H9 (cell line): ENCODE measurements at regions not wholly inside any gene's neighbourhood (a gene's known extent, or its start where the extent isn't known, plus 50 kb on each side); places are given as distances from the start of the nearest gene placed in this dataset.
A peak's percentile ranks its signal among the peaks of the same experiment; 100 is the strongest.

ENCODE experiments used
- DNase-seq: peaks from one replicate; pipeline ENCODE4 v3.0.0-alpha.2; 2017
- H2AFZ ChIP-seq: one replicate; pipeline ENCODE4 v1.6.1; 2013; ENCODE audit warnings: mild to moderate bottlenecking, low read length, control low read depth, moderate library complexity
- H2AK5ac ChIP-seq: 2 replicates; pipeline ENCODE4 v1.6.1; 2013; ENCODE audit warnings: low read length, control low read depth, mixed read lengths; ENCODE audit not compliant: insufficient read length
- H2BK120ac ChIP-seq: one replicate; pipeline ENCODE4 v1.6.1; 2013; ENCODE audit warnings: low read depth, mild to moderate bottlenecking, low read length, control low read depth, inconsistent platforms; ENCODE audit not compliant: poor library complexity, severe bottlenecking
- H2BK12ac ChIP-seq: 2 replicates; pipeline ENCODE4 v1.6.1; 2013; ENCODE audit warnings: low read length, control low read depth, mixed read lengths, low read depth; ENCODE audit not compliant: insufficient read length
- H2BK15ac ChIP-seq: 2 replicates; pipeline ENCODE4 v1.6.1; 2013; ENCODE audit warnings: low read depth, low read length, control low read depth
- H2BK20ac ChIP-seq: one replicate; pipeline ENCODE4 v1.6.1; 2013; ENCODE audit warnings: low read depth, mild to moderate bottlenecking, low read length, control low read depth, inconsistent platforms; ENCODE audit not compliant: poor library complexity, severe bottlenecking
- H2BK5ac ChIP-seq: 2 replicates; pipeline ENCODE4 v1.6.1; 2013; ENCODE audit warnings: low read length, control low read depth, mixed read lengths; ENCODE audit not compliant: insufficient read length
- H3K14ac ChIP-seq: 2 replicates; pipeline ENCODE4 v1.6.1; 2013; ENCODE audit warnings: low read length, control low read depth; ENCODE audit not compliant: insufficient read depth
- H3K18ac ChIP-seq: 2 replicates; pipeline ENCODE4 v1.6.1; 2013; ENCODE audit warnings: low read depth, mild to moderate bottlenecking, mixed read lengths, low read length, control low read depth; ENCODE audit not compliant: insufficient read length
- H3K23ac ChIP-seq: 2 replicates; pipeline ENCODE4 v1.6.1; 2013; ENCODE audit warnings: low read length, control low read depth, mixed read lengths, low read depth; ENCODE audit not compliant: insufficient read length
- H3K23me2 ChIP-seq: 2 replicates; pipeline ENCODE4 v1.6.1; 2013; ENCODE audit warnings: low read depth, mild to moderate bottlenecking, mixed read lengths, low read length, control low read depth; ENCODE audit not compliant: insufficient read length, poor library complexity, severe bottlenecking
- H3K27ac ChIP-seq: 2 replicates; pipeline ENCODE4 v1.5.1; 2013; ENCODE audit warnings: low read length, control low read depth, mixed read lengths, low read depth; ENCODE audit not compliant: insufficient read length
- H3K27me3 ChIP-seq: 2 replicates; pipeline ENCODE4 v1.6.1; 2013; ENCODE audit warnings: low read length, control low read depth, inconsistent platforms; ENCODE audit not compliant: insufficient read depth
- H3K4ac ChIP-seq: 2 replicates; pipeline ENCODE4 v1.6.1; 2013; ENCODE audit warnings: low read depth, mild to moderate bottlenecking, control low read depth, inconsistent platforms, low read length, moderate library complexity
- H3K4me1 ChIP-seq: 2 replicates; pipeline ENCODE4 v1.6.1; 2013; ENCODE audit warnings: low read length, control low read depth, inconsistent platforms; ENCODE audit not compliant: insufficient read depth
- H3K4me2 ChIP-seq: 2 replicates; pipeline ENCODE4 v1.6.1; 2013; ENCODE audit warnings: low read length, control low read depth, mixed read lengths; ENCODE audit not compliant: insufficient read length, insufficient read depth
- H3K56ac ChIP-seq: 2 replicates; pipeline ENCODE4 v1.6.1; 2013; ENCODE audit warnings: low read depth, mild to moderate bottlenecking, mixed read lengths, low read length, control low read depth; ENCODE audit not compliant: insufficient read length
- H3K79me1 ChIP-seq: 2 replicates; pipeline ENCODE4 v1.6.1; 2013; ENCODE audit warnings: low read depth, mild to moderate bottlenecking, moderate library complexity, low read length, control low read depth, inconsistent platforms; ENCODE audit not compliant: insufficient read depth, poor library complexity, severe bottlenecking
- H3K79me2 ChIP-seq: 2 replicates; pipeline ENCODE4 v1.6.1; 2013; ENCODE audit warnings: low read length, control low read depth, inconsistent platforms; ENCODE audit not compliant: insufficient read depth
- H3K9ac ChIP-seq: 2 replicates; pipeline ENCODE4 v1.6.1; 2013; ENCODE audit warnings: low read length, control low read depth, mixed read lengths; ENCODE audit not compliant: insufficient read length; ENCODE audit errors: extremely low read depth
- H3K9me3 ChIP-seq: one replicate; pipeline ENCODE4 v1.6.1; 2013; ENCODE audit warnings: low read depth, low read length, inconsistent platforms; ENCODE audit not compliant: control insufficient read depth
- H3T11ph ChIP-seq: one replicate; pipeline ENCODE4 v1.6.1; 2013; ENCODE audit warnings: mild to moderate bottlenecking, low read length, control low read depth, inconsistent platforms
- H4K20me1 ChIP-seq: one replicate; pipeline ENCODE4 v1.6.1; 2013; ENCODE audit not compliant: control insufficient read depth, insufficient read length, insufficient read depth
- H4K5ac ChIP-seq: 2 replicates; pipeline ENCODE4 v1.6.1; 2013; ENCODE audit warnings: low read depth, mild to moderate bottlenecking, mixed read lengths, low read length, control low read depth; ENCODE audit not compliant: insufficient read length
- H4K8ac ChIP-seq: replicated peaks from 2 replicates; pipeline ENCODE4 v1.6.1; 2013; ENCODE audit warnings: low read length, control low read depth, mixed read lengths, low read depth; ENCODE audit not compliant: insufficient read length
- H4K91ac ChIP-seq: 2 replicates; pipeline ENCODE4 v1.6.1; 2013; ENCODE audit warnings: low read depth, mild to moderate bottlenecking, moderate library complexity, mixed read lengths, low read length, control low read depth; ENCODE audit not compliant: insufficient read length
- H3K27ac Mint-ChIP-seq, 3 experiments: 2 replicates in 2 of 3; 3 replicates in 1 of 3; pipeline ENCODE4 v1.8.0; 2020 to 2021; ENCODE audit warnings: mixed read lengths in 3 of 3, mild to moderate bottlenecking in 1 of 3, moderate library complexity in 1 of 3
- H3K27me3 Mint-ChIP-seq: 2 replicates; pipeline ENCODE4 v1.8.0; 2021; ENCODE audit warnings: low read depth, mild to moderate bottlenecking, moderate library complexity, mixed read lengths
- H3K36me3 Mint-ChIP-seq, 3 experiments: 2 replicates in 2 of 3; 3 replicates in 1 of 3; pipeline ENCODE4 v1.8.0; 2020 to 2021; ENCODE audit warnings: low read depth in 3 of 3, mixed read lengths in 3 of 3; ENCODE audit not compliant: insufficient read depth in 1 of 3
- H3K4me1 Mint-ChIP-seq, 2 experiments: 2 replicates each; pipeline ENCODE4 v1.8.0; 2020; ENCODE audit warnings: mixed read lengths in 2 of 2
- H3K4me3 Mint-ChIP-seq, 2 experiments: 2 replicates in 1 of 2; 3 replicates in 1 of 2; pipeline ENCODE4 v1.8.0; 2020 to 2021; ENCODE audit warnings: mild to moderate bottlenecking in 2 of 2, mixed read lengths in 2 of 2, moderate library complexity in 1 of 2
- H3K9me3 Mint-ChIP-seq, 2 experiments: 2 replicates in 1 of 2; 3 replicates in 1 of 2; pipeline ENCODE4 v1.8.0; 2020; ENCODE audit warnings: mild to moderate bottlenecking in 2 of 2, mixed read lengths in 2 of 2, moderate library complexity in 1 of 2
- CTCF ChIP-seq: fragments of 200-600 bp; sonication (generic); conservative IDR thresholded peaks from 3 replicates; pipeline ENCODE4 v1.8.0; 2021; ENCODE audit warnings: antibody characterized with exemption, mild to moderate bottlenecking
- WGBS: extraction: QIAGEN DNeasy Blood & Tissue Kit; methylation state at CpG from one replicate; pipeline ENCODE4 v1.1.7; 2013; ENCODE audit warnings: missing lambda C conversion rate, low lambda C conversion rate, mixed read lengths; ENCODE audit not compliant: insufficient read length; ENCODE audit errors: extremely low coverage; 5-methylcytosine and 5-hydroxymethylcytosine counted together

GRCh38 chr7:12802070-12802469 is 114.6 kb downstream of the ARL4A start:
- H3K27ac ChIP-seq = no peak overlapping the region
- H3K4me2 ChIP-seq = no peak overlapping the region
- H2BK15ac ChIP-seq = no peak overlapping the region
- H3T11ph ChIP-seq = no peak overlapping the region
- H3K27me3 Mint-ChIP-seq = no peaks in the 10 kb centered on the region
- H3K4me1 ChIP-seq = peaks cover 3% of the 10 kb centered on the region
- H3K23me2 ChIP-seq = no peaks in the 10 kb centered on the region
- no peak overlapping the region for H2BK120ac ChIP-seq
- no peaks in the 10 kb centered on the region for H3K79me1 ChIP-seq
- H3K9me3 ChIP-seq = no peaks in the 10 kb centered on the region
- no peak overlapping the region for H4K5ac ChIP-seq
- H4K8ac ChIP-seq = no peak overlapping the region
- DNase-seq = no peak
- TF ChIP-seq CTCF = no peak
- no peaks in the 10 kb centered on the region for H3K9me3 Mint-ChIP-seq
- H2BK20ac ChIP-seq = no peak overlapping the region
- no peaks in the 10 kb centered on the region for H4K20me1 ChIP-seq
- H4K91ac ChIP-seq = no peak overlapping the region
- H3K4me3 Mint-ChIP-seq = no peak overlapping the region
- no peaks in the 10 kb centered on the region for H3K36me3 Mint-ChIP-seq
- H2BK5ac ChIP-seq = no peak overlapping the region
- no peak overlapping the region for H3K9ac ChIP-seq
- WGBS = no CpG with 5 or more reads among the region's 2 CpGs
- H3K79me2 ChIP-seq = no peaks in the 10 kb centered on the region
- no peak overlapping the region for H3K4ac ChIP-seq
- no peak overlapping the region for H3K14ac ChIP-seq
- no peak overlapping the region for H2BK12ac ChIP-seq
- no peak overlapping the region for H3K23ac ChIP-seq
- H2AFZ ChIP-seq = no peak overlapping the region
- no peak overlapping the region for H2AK5ac ChIP-seq
- no peaks in the 10 kb centered on the region for H3K27me3 ChIP-seq
- H3K27ac Mint-ChIP-seq = peak overlapping the region in 2 of 3 experiments; percentile 7 to 30; a peak in 1 of 7 replicates
- H3K56ac ChIP-seq = no peak overlapping the region
- H3K18ac ChIP-seq = no peak overlapping the region
- H3K4me1 Mint-ChIP-seq = peaks cover 26 to 30% of the 10 kb centered on the region in 2 experiments
